Endothelial cell of umbilical vein (primary cell): ENCODE measurements at regions not wholly inside any gene's neighbourhood (a gene's known extent, or its start where the extent isn't known, plus 50 kb on each side); places are given as distances from the start of the nearest gene placed in this dataset.

ENCODE experiments used
- BruUV-seq: library from RNA; stranded (reverse); fragments of 400-500 nt; replicated peaks from 2 replicates; lab custom pipeline; 2021; lab: Mats Ljungman, UMichigan
- CTCF ChIA-PET: fragments of 300-600, 350-600 bp; sonication (Branson Sonifier 250); formaldehyde crosslinking; loops from one replicate; lab custom pipeline; 2021; ENCODE audit warnings: antibody characterized with exemption, inconsistent platforms; lab: Charles Lee
- POLR2A ChIA-PET: fragments of 300-600, 350-600 bp; sonication (Branson Sonifier 250); formaldehyde crosslinking; loops from one replicate; lab custom pipeline; 2021; ENCODE audit warnings: antibody characterized with exemption, inconsistent platforms; lab: Charles Lee
- DNase-seq: peaks from one replicate; pipeline ENCODE4 v3.0.0-alpha.2; 2011; ENCODE audit warnings: low read depth, low spot score
- FAIRE-seq: peaks from 2 replicates; lab custom pipeline; 2011; peaks lifted over from hg19 to GRCh38; lab: Jason Lieb, UNC
- H2AFZ ChIP-seq: 2 replicates; pipeline ENCODE4 v1.6.0; 2012; ENCODE audit warnings: low read depth, low read length, control low read depth, inconsistent platforms
- H3K27ac ChIP-seq: 2 replicates; pipeline ENCODE4 v1.5.1; 2011; ENCODE audit warnings: low read depth, mild to moderate bottlenecking, control low read depth, low read length, moderate library complexity; ENCODE audit not compliant: insufficient read depth
- H3K27me3 ChIP-seq, 2 experiments: 2 replicates each; pipeline versions ENCODE4 v1.6.0 to v1.6.1; 2011; ENCODE audit warnings: low read length in 2 of 2, mixed read lengths in 1 of 2; ENCODE audit not compliant: control insufficient read depth in 2 of 2, insufficient read depth in 2 of 2
- H3K36me3 ChIP-seq, 2 experiments: 2 replicates in 1 of 2; 3 replicates in 1 of 2; pipeline ENCODE4 v1.5.1; 2011; ENCODE audit warnings: low read length in 2 of 2, mild to moderate bottlenecking in 1 of 2, moderate library complexity in 1 of 2; ENCODE audit not compliant: control insufficient read depth in 2 of 2, insufficient read depth in 2 of 2; ENCODE audit errors: extremely low read depth in 1 of 2
- H3K4me1 ChIP-seq: 3 replicates; pipeline ENCODE4 v1.5.1; 2011; ENCODE audit warnings: mild to moderate bottlenecking, low read length; ENCODE audit not compliant: control insufficient read depth, insufficient read depth; ENCODE audit errors: extremely low read depth
- H3K4me2 ChIP-seq: 2 replicates; pipeline ENCODE4 v1.6.1; 2011; ENCODE audit warnings: low read length, control low read depth, mixed read lengths; ENCODE audit not compliant: insufficient read depth
- H3K4me3 ChIP-seq, 3 experiments: fragments of 200-600 bp in 1 of 3; sonication (generic), shearing (Covaris generic) in 1 of 3; replicated peaks in 1 of 3; 2 replicates each; pipeline ENCODE4 v1.5.1; 2011 to 2016; ENCODE audit warnings: control low read depth in 3 of 3, low read length in 3 of 3, mild to moderate bottlenecking in 2 of 3, inconsistent platforms in 1 of 3, low read depth in 1 of 3, moderate library complexity in 1 of 3; ENCODE audit not compliant: insufficient read depth in 1 of 3
- H3K79me2 ChIP-seq: 2 replicates; pipeline ENCODE4 v1.6.0; 2012; ENCODE audit warnings: low read length, inconsistent platforms; ENCODE audit not compliant: control insufficient read depth, insufficient read depth
- H3K9ac ChIP-seq: replicated peaks from 2 replicates; pipeline ENCODE3; 2011; ENCODE audit warnings: low read length, control low read depth; ENCODE audit not compliant: insufficient read depth; ENCODE audit errors: extremely low read depth
- H3K9me1 ChIP-seq: replicated peaks from 3 replicates; pipeline ENCODE4 v1.6.0; 2011; ENCODE audit warnings: mild to moderate bottlenecking, low read length; ENCODE audit not compliant: control insufficient read depth, insufficient read depth; ENCODE audit errors: extremely low read depth
- H3K9me3 ChIP-seq: replicated peaks from 2 replicates; pipeline ENCODE4 v1.5.1; 2012; ENCODE audit warnings: low read length, inconsistent platforms; ENCODE audit not compliant: control insufficient read depth, insufficient read depth
- H4K20me1 ChIP-seq: replicated peaks from 2 replicates; pipeline ENCODE3; 2011; ENCODE audit warnings: mild to moderate bottlenecking, low read length; ENCODE audit not compliant: control insufficient read depth, insufficient read depth; ENCODE audit errors: extremely low read depth
- CTCF ChIP-seq, 2 donors: IDR thresholded peaks; 1 replicate in 1 of 2; 2 replicates in 1 of 2; pipeline ENCODE4 v1.5.1; 2011; ENCODE audit warnings: low read length in 2 of 2, mild to moderate bottlenecking in 2 of 2, moderate library complexity in 2 of 2, control low read depth in 1 of 2, inconsistent platforms in 1 of 2, low read depth in 1 of 2; ENCODE audit not compliant: insufficient read depth in 1 of 2; ENCODE audit errors: extremely low read depth in 1 of 2
- EZH2 ChIP-seq: IDR thresholded peaks from 2 replicates; pipeline ENCODE4 v1.6.1; 2012; ENCODE audit warnings: borderline replicate concordance, low read depth, mild to moderate bottlenecking, moderate library complexity, low read length, inconsistent platforms; ENCODE audit not compliant: severe bottlenecking
- FOS ChIP-seq: IDR thresholded peaks from 2 replicates; pipeline ENCODE4 v1.6.1; 2011; ENCODE audit warnings: mild to moderate bottlenecking, low read length, moderate library complexity, borderline replicate concordance; ENCODE audit not compliant: insufficient read depth
- GATA2 ChIP-seq: IDR thresholded peaks from 2 replicates; pipeline ENCODE4 v1.7.0; 2011; ENCODE audit warnings: low read depth, mild to moderate bottlenecking, moderate library complexity, mixed read lengths, low read length; ENCODE audit not compliant: insufficient read length, insufficient read depth
- JUN ChIP-seq: IDR thresholded peaks from 2 replicates; pipeline ENCODE4 v1.6.1; 2011; ENCODE audit warnings: borderline replicate concordance, low read depth; ENCODE audit not compliant: insufficient read length, insufficient read depth
- MAX ChIP-seq: IDR thresholded peaks from 2 replicates; pipeline ENCODE4 v1.6.1; 2011; ENCODE audit not compliant: insufficient read depth, insufficient read length
- MYC ChIP-seq: IDR thresholded peaks from one replicate; pipeline ENCODE4 v1.6.1; 2011; ENCODE audit warnings: mild to moderate bottlenecking, low read depth, low read length
- POLR2A ChIP-seq: IDR thresholded peaks from 2 replicates; pipeline ENCODE4 v1.6.1; 2012; ENCODE audit warnings: low read depth, mild to moderate bottlenecking, control low read depth, low read length
- POLR2AphosphoS5 ChIP-seq: IDR thresholded peaks from 2 replicates; pipeline ENCODE4 v1.6.1; 2012; ENCODE audit warnings: low read depth, mild to moderate bottlenecking, control low read depth, low read length, moderate library complexity; ENCODE audit not compliant: insufficient read depth
- dilution Hi-C: fragments of 300-500 bp; cut with MboI; formaldehyde crosslinking; loops from one replicate; pipeline ENCODE4 v1.15.0; 2019; ENCODE audit warnings: low sequenced_read_pairs; ENCODE audit not compliant: extremely low pct_ligation_motif_present
- intact Hi-C: fragments of 100-400 bp; cut with micrococcal nuclease; formaldehyde crosslinking; loops from one replicate; pipeline ENCODE4 v1.10.0; 2022

GRCh38 chr9:82570226-82570625 lies 492.7 kb downstream of the RASEF start:
- no peak for FAIRE-seq
- intact Hi-C loops = no loop called here
- dilution Hi-C loops = no loop called here
- CTCF ChIA-PET = no interaction called here
- Histone ChIP-seq H3K9me1 (no peaks in the 10 kb centered on the region), H3K4me1 (no peaks in the 10 kb centered on the region), H3K27ac (no peak overlapping the region), H3K9ac (no peak overlapping the region), H3K36me3 (no peaks in the 10 kb centered on the region), H2AFZ (no peak overlapping the region), H3K9me3 (no peaks in the 10 kb centered on the region), H3K27me3 (no peaks in the 10 kb centered on the region), H4K20me1 (no peaks in the 10 kb centered on the region), H3K79me2 (no peaks in the 10 kb centered on the region), H3K4me3 (no peak overlapping the region), H3K4me2 (no peak overlapping the region)
- POLR2A ChIA-PET = no interaction called here
- DNase-seq = no peak
- BruUV-seq = no TSS peak
- no peak for TF ChIP-seq JUN
- no peak for TF ChIP-seq GATA2
- TF ChIP-seq MAX = no peak
- no peak for TF ChIP-seq POLR2AphosphoS5
- no peak for TF ChIP-seq EZH2
- no peak for TF ChIP-seq POLR2A
- no peak for TF ChIP-seq FOS
- TF ChIP-seq CTCF (IDR thresholded peaks at IDR 0.05; ENCODE audit: extremely low read depth in 1 of 2, insufficient read depth in 1 of 2, low read depth in 1 of 2, low read length in 2 of 2) = no peak
- no peak for TF ChIP-seq MYC
